GM18907 (cell line): ENCODE measurements at regions not wholly inside any gene's neighbourhood (a gene's known extent, or its start where the extent isn't known, plus 50 kb on each side); places are given as distances from the start of the nearest gene placed in this dataset.
"Not testable (repeated sequence)": the region's sequence is repeated elsewhere in the genome, so short reads cannot be mapped to it uniquely, and the experiment has no call there.

Experiments
- ATAC-seq: cut with Tn5 transposase; IDR thresholded peaks from one replicate; pipeline ENCODE4 v1.9.1; 2021; ENCODE audit warnings: mild to moderate bottlenecking, moderate library complexity; ENCODE audit not compliant: unreplicated experiment

DNA sequence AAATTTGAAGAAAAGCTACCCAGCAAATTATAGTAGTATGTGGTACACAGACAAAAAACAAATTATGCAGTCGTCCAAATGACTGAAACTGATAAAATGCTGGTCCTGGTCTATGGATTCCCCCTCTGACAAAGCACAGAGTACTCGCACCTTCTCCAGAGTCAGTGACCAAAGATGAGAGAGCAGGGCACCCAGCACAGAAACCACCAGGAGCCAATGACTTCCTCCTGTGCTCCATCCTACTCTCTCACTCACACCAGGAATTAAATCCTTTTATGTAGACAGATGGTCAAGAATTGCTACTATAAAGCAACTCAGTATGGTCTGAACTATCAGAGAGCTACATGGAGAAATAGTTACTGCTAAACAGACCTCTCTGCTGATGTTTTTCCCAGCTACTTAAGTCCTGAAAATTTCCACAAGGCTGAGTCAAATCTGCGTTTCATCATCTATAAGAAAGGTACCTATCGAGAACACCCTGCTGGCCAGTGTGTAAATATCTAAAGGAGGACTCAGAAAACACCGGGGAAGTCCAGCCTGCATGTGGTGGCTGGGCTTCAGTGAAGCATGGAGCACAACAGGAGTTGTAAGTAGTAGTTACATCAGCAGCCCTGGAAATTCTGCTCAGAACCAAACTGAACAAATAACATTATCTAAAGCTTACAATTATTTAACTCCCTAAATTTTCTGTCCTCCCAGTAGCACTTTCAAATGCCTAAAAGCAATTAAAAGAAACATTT, 84.5 kb upstream of the FBXO28 start:
- peak; percentile 95 for ATAC-seq

GRCh38 chr1:224028802-224029201, 85.1 kb upstream of the FBXO28 start:
- not testable (repeated sequence) for ATAC-seq

DNA sequence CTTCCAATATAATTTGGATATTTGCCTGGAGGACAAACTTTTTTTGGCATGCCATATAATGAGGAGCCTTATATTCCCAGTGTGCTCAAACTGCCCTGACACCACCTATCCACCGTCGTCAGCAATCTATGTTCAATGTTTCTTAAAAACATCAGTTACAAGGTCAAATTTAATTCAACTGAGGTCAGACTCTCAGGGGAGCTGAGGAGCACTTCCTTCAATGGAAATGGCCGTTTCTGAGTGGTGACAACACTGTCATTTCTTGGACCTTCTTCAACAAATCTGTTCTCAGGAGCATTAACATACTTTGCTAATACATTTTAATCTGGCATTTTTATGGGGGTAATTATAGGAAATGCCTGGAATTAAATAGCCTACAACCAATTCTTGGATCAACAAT, 90.8 kb upstream of the FBXO28 start:
- not testable (repeated sequence) for ATAC-seq

GRCh38 chr1:224022249-224022970, 91.5 kb upstream of the FBXO28 start:
- ATAC-seq, result not testable (repeated sequence)

DNA sequence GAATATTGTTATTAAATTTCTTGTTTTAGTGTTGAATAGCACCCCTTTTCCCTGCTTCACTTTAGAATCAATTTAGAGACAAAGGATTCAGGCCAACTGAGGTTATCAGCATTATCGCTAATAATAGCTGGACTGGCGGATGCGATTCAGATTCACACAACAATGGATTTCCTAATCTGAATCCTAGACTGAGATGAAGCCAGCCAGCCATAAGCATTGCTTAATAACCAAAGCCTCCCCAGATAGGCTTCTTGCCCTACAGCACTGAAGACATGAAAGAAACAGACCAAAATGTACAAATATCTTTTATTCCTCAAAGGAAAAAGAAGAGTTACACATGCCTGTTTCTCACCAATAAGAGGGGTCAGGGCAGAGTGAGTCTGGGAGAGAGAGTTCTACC, 94.0 kb upstream of the FBXO28 start:
- ATAC-seq, result not testable (repeated sequence)

DNA sequence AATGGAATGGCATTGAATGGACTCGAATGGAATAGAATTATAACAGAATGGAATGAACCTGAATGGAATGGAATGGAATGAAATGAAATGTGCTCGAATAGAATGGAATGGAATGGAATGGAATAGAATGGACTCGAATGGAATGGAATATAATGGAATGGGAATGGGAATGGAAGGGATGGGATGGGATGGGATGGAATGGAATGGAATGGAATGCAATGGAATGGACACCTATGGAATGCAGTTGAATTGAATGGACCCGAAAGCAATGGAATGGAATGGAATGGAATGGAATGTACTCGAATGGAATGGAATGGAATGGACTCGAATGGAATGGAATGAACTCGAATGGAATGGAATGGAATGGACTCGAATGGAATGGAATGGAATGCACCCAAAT, 98.1 kb upstream of the FBXO28 start:
- ATAC-seq, result not testable (repeated sequence)

DNA sequence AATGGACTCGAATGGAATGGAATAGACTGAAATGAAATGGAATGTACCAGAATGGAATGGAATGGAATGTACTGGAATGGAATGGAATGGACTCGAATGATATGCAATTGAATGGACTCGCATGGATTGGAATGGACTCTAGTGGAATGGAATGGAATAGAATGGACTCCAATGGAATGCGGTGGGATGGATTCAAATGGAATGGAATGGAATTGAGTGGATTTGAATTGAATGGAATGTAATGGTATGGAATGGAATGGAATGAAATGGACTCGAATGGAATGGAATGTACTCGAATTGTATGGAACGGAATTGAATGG, 99.6 kb upstream of the FBXO28 start:
- no peak for ATAC-seq

GRCh38 chr1:224013626-224014329, 100.1 kb upstream of the FBXO28 start:
- ATAC-seq, result not testable (repeated sequence)

DNA sequence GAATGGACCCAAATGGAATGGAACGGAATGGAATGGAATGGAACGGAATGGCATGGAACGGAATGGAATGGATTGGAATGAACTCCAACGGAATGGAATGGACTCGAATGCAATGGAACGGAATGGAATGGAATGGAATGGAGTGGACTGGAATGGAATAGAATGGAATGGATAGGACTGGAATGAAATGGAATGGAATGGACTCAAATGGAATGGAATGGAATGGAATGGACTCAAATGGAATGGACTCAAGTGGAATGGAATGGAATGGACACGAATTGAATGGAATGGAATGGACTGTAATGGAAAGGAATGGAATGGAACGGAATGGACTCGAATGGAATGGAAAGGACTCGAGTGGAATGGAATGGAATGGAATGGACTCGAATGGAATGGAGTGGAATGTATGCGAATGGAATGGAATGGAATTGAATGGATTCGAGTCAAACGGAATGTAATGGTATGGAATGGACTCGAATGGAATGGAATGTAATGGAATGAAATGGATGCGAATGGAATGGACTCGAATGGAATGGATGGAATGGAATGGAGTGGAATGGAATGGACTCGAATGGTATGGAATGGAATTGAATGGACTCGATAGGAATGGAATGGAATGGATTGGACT, 101.0 kb upstream of the FBXO28 start:
- not testable (repeated sequence) for ATAC-seq

DNA sequence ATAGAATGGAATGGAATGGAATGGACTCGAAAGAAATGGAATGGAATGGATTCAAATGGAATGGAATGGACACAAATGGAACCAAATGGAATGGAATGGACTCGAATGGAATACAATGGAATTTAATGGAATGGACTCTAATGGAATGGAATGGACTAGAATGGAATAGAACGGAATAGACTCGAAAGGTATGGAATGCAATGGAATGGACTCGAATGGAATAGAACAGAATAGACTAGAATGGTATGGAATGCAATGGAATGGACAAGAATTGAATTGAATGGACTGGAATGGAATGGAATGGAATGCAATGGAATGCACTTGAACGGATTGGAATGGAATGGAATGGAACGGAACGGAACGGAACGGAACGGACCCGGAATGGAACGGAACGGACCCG, 101.7 kb upstream of the FBXO28 start:
- ATAC-seq, result not testable (repeated sequence)

DNA sequence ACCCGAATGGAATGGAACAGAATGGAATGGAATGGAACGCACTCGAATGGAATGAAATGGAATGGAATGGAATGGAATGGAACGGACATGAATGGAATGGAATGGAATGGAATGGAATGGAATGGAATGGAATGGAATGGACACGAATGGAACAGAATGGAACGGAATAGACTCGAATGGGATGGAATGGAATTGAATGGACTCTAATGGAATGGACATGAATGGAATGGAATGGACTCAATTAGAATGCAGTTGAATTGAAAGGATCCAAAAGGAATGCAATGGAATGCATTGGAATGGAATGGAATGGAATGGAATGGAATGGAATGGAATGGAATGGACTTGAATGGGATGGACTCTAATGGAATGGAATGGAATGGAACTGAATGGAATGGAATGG, 102.2 kb upstream of the FBXO28 start:
- not testable (repeated sequence) for ATAC-seq

DNA sequence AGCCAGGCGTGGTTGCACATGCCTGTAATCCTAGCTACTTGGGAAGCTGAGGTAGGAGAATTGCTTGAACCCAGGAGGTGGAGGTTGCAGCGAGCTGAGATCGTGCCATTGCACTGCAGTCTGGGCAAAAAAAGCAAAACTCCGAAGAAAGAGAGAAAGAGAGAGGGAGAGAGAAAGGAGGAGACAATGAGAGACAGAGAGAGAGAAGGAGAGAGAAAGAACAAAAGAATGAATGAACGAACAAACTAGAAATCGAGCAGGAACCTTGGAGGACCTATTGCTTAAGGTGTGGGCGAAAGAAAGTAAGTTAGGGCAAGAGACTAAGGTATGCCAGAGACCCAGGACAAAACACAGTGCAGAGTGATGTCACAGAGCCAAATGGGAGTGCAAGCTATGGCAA, 102.8 kb upstream of the FBXO28 start:
- ATAC-seq, result not testable (repeated sequence)

GRCh38 chr1:224005973-224006372, 107.9 kb upstream of the FBXO28 start:
- ATAC-seq, result not testable (repeated sequence)

DNA sequence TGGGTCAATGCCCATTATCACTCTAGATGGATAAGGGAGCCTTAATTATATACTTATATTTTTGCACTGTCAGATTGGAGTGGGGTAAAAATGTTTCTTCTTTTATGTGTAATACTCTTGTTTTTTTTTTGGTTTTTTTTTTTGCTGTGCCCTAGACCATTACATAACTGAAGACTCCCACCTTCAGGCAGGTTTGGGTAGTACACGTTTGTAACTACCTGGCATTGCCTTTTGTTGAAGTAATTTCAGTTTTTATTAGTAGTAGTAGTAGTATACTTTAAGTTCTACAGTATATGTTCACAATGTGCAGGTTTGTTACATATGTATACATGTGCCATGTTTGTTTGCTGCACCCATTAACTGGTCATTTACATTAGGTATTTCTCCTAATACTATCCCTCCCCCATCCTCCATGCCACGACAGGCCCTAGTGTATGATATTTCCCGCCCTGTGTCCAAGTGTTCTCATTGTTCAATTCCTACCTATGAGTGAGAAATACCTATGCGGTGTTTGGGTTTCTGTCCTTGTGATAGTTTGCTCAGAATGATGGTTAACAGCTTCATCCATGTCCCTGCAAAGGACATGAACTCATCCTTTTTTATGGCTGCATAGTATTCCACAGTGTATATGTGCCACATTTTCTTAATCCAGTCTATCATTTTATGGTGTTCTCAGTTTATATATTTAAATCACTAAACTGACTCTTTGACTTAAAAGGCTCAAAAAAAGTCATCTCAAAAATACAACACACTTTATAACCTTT, 109.2 kb upstream of the FBXO28 start:
- ATAC-seq, result not testable (repeated sequence)

DNA sequence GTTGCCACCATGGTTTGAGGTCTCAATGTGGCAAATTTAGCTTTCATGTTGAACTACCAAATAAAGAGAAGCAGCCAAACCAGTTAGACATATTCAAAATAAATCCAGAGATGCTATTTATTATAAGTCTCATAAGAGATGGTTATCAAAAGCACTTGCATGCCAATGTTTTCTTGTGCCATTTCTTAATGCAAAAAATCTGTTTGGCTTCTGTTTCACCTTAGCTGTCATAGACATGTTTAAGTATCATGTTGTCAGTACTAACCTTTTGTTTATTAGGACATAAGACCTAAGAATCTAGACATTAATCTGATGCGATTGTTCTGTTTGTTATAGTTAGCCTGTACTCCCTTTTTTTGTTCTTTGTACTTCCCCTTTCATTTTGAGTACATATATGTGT, 110.0 kb upstream of the FBXO28 start:
- not testable (repeated sequence) for ATAC-seq

- not testable (repeated sequence) for ATAC-seq
Observed at GRCh38 chr1:224001757-224002156, 112.2 kb upstream of the FBXO28 start.

DNA sequence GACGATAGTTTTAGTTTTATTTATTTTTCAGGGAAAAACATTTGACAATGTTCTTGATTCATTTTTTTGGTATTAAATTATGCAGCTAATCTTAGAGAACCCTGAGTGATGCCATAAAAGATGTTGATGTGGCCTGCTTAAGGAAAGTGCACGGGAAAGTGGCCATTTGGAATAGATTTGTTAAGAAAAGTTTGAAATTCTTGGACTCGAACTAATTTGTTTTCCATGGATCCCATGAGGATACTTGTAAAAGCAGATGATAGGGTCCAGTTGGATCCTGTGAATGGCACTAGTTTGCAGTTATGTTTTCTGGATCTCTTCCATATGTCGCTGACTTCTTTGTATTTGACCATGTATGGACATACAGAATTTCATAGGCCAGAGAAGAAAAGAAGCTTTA, 114.2 kb upstream of the FBXO28 start:
- not testable (repeated sequence) for ATAC-seq

- ATAC-seq, result not testable (repeated sequence)
Observed at GRCh38 chr1:223998676-223999455, 115.0 kb upstream of the FBXO28 start.

GRCh38 chr1:223996376-223996775, 117.5 kb upstream of the FBXO28 start:
- not testable (repeated sequence) for ATAC-seq
